Stimulated activated CD4-positive, alpha-beta T cell treated with anti-CD3 and anti-CD28 coated beads, Interleukin-1b, Interleukin-23, amount 100 ng/mL, for 4 hours (primary cell): ENCODE measurements at regions not wholly inside any gene's neighbourhood (a gene's known extent, or its start where the extent isn't known, plus 50 kb on each side); places are given as distances from the start of the nearest gene placed in this dataset.

Source experiments
- DNase-seq, 2 donors: peaks; one replicate each; pipeline ENCODE4 v3.0.0-alpha.2; 2020; ENCODE audit warnings: low read depth in 2 of 2

DNA sequence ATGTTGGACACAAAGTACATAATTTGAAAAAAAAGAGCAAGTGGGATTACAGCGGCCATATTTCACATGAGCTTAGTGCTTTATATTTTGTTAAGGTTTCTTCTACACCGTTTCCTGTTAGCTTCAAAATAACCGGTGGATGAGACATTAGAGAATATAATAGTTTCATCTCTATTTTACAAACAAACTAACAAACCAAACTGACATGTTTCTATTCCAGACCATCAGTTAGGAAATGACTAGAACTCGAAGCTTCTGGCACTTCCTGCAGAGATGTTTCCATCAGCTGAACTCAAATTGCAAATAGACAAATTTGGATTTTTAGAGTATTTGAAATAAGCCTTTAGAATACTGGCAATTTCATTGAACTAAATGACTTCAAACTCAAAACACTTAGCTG lies 86.5 kb downstream of the MTRR start:
- DNase-seq: no peak

DNA sequence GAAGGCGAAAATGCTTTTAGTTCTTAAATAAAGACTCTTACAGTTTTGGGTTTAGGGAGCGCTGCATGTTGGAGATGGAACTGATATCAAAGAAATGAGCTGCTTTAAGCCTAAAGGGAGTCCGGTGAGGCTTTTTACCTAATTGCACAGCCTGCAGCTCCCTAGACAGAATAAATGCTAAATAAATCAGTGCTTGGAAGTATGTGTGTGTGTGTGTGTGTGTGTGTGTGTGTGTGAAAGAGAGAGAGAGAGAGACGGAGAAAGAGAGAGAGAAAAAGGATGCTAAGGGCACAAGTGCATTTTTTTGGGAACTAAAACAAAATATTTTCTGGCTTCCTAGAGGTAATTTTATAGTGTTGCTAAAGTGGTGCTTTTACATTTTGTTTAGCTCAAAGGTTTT lies 88.4 kb downstream of the MTRR start:
- no peak for DNase-seq

DNA sequence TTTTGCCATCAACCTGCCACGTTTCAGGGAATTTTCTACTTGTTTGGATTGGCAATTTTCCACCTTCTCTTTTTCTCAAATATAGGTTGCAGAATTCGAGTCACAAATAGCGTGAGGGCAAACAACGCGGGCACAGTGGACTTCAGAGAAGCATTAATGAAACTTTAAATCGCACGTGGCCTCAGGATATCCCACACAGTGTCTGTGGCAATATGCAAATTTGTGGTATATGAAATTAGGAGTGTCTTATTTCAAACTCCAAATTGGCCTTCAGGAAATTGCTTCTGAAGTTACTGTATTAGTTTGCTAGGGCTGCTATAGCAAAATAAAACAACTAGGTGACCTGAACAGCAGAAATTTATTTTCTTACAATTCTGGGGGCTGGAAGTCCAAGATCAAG lies 91.2 kb downstream of the MTRR start:
- DNase-seq: no peak

DNA sequence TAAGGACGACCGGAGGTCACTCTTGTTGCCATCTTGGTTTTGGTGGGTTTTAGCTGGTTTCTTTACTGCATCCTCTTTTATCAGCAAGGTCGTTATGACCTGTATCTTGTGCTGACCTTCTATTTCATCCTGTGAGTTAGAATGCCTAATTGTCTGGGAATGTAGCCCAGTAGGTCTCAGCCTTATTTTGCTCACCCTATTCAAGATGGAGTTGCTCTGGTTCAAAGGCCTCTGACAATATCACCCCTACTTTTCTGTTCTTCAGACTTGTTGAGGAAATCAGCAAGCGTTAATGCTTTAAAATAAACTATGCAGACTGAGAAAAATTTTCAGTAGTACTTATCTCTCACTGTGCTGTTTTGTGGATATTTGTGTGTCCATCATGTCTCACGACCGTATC lies 92.6 kb downstream of the MTRR start:
- DNase-seq: no peak

DNA sequence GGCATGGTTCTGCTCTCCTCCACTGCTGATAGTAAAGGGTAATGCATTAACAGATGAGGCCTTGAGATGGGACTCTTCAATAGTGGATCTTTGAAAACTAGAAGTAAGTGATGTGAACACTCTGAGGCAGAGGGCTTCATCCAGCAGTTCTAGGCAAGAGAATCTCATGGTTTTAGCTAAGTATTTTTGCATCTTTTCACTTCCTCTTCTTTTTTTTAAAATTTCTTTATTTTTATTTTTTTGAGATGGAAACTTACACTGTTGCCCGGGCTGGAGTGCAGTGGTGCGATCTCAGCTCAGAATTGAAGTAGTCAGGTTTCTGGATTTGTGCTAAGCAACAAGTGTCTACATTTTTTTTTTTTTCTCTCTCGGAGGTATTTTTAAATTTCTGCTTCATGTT lies 101.9 kb downstream of the MTRR start:
- DNase-seq: no peak

DNA sequence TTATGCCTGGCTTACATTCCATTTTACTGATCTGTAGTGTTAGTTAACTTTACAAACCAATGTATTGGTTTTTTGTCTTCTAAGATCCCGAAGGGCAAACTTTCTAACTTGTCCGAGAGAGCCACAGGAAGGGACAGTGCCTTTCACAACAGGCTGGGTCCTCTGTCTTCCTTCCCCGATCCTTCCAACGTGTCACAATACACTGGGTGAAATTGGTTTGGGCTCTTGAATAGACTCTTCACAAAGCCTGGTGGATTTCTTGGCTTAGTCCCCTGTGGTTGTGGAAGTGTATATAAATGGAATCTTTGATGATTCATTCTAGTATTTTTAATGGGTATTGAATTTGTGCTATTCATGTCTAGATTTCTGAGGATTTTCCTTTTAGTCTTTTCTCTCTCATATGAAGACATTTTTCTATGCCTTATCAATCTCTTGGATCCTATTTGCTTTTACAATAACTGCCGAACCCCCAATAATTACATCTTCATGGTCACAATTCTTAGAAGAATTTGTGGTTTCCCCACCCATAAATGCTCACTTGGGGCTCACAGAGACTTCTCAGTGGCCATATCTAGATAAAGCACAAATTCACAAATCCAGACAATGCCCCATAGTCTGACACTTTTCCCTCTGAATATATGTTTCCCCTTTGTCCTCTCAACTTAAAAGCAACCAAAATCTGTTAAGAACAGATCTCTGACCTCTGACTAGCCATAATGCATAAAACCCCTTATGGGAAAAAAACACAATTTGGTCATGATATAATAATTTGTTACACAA lies 107.7 kb downstream of the MTRR start:
- no peak for DNase-seq

DNA sequence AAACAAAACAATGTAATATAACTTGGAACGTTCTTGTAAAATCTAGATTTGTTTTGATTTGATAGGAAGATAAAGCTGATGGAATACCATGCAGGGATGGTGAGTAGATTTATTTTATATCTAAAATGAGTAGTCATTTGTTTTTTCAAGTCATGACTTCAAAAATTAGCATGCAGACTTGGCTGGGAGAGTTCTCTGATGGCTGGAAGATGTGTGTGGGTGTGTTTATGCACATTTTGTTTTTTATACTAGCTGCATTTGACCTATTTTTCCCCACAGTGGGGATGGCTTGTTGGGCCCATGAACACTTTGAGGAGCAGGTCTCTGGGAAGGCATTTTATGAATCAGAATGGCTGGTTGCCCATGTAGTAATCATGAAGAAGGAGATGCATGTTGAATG lies 109.2 kb downstream of the MTRR start:
- DNase-seq: no peak

DNA sequence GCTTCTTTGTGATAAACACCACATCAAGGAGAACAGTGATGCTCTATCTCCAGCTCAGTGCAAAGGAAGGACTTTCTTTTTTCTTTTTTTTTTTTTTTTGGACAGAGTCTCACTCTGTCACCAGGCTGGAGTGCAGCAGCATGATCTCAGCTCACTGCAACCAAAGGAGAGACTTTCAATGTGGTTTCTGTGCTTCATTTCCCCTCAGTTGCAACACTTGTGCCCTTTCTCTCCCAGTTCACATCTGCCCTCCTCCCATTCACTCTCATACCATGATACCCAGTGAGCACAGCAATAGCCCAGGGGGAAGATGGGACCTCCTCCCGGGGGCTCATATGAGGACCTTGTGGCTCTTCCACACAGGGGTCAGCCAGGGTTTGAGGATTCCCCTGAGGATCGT lies 110.0 kb downstream of the MTRR start:
- DNase-seq: no peak

DNA sequence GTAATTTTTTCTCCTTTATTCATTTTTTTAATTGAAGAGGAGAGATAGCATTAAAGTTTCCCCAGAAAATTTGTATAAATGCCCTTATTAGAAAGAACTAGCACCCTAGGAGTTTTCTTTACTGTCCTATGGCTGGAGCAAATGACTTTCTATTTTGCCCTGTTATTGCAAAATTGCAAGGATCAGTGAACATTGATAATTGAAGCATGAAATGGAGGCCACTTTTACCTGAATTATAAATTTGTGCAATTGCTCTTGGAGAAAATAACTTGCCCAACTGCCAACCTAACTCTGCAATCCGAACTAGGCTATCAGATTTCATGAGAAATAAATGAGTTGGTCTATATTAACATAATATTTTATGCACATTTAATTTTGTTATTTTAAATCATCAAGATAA lies 111.9 kb downstream of the MTRR start:
- DNase-seq: no peak

DNA sequence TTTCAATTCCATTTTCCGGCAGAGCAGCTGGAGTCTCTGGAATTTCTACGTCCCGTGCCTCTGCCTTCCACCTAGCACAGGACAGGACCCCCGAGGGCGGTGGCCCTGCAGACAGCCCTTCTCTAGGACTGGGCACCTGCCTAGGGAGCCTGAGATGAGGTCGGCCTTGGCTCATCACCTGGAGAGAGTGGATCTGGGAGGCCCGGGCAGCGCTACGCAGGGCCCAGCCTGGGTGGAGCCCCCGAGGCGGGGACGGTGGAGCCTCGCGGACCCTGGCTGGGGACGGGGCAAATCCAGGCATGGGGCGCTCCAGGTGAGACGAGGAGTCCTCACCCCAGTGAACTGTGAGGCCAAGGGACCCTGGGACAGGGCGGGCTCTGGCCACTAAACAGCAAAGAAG lies 114.5 kb downstream of the MTRR start:
- DNase-seq: no peak

DNA sequence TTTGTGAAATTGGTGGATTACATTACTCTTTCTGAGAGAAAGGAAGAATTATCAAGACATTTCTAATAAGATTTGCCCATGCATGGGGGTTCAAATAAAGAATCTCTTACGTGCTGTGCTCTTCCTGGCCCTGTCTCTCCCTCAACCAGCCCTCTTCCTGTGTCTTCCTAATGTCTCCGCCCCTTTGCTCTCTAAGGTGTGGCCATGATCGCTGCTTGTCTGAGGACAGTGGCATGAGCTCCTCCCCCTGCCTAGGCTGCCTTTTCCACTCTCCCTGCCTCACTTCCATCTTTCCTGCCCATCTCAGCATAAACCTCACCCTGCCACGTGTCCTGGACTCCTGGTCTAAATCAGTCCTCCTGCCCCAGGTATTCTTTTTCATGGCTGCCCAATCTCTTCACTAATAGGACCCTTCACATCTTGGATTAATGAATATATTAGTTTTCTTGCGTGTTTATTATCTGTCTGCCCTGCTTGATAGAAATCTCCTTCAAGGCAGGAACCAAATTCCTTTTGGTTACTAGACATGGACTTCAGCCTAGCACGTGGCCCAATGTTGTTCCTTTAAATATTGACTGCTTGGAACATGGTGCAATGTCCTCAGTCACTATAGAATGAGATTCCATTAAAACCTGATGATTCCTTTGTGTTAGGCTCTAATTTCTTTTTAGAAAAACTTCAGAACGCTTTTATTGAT lies 122.3 kb downstream of the MTRR start:
- DNase-seq: no peak

DNA sequence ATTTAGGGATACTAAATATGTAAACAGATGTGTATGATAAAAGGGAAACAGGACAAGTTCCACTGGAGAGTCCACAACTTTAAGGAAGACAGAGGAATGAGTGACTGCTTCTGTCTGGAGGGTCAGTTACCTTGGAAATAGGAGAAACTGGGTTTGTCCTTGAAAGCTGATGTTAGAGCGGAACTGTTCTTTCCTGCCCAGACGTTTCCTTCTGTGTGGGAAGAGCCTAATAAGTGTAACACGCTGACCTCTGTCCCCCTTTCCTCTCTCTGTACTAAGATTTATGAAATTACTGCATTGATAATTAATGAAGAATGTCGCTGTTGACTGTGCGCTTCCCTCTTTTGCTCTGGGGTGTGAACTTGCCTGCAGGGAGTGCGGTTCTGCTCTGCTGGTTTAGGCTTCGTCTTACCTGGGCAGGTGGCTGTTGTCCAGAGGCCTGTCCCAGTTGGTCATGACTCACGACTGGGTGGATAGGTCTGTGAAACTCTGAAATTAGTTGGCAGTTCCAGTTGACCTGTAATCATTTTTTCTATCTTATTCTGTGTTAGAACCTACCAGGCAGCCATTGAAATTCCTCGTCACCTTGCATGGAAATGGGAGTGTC lies 126.8 kb downstream of the MTRR start:
- DNase-seq: no peak

DNA sequence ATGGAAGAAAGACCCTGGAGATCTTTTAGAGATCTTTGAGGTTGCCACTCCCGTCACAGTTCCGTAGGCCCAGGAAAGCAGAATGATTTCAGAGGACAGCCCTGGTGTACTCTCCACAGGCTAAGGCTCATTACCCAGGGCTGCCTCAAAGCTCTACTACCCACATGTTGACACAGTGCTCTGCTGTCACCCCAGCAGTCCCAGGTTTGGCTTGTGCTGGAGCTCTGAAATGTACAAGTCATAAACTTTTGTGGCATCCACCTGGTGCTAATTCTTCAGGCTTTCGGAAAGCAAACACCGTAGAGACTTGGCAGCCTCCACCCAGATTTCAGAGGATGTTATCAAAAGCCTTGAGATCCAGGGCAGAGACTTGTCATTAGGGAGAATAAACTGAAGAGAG lies 136.5 kb downstream of the MTRR start:
- DNase-seq: no peak

DNA sequence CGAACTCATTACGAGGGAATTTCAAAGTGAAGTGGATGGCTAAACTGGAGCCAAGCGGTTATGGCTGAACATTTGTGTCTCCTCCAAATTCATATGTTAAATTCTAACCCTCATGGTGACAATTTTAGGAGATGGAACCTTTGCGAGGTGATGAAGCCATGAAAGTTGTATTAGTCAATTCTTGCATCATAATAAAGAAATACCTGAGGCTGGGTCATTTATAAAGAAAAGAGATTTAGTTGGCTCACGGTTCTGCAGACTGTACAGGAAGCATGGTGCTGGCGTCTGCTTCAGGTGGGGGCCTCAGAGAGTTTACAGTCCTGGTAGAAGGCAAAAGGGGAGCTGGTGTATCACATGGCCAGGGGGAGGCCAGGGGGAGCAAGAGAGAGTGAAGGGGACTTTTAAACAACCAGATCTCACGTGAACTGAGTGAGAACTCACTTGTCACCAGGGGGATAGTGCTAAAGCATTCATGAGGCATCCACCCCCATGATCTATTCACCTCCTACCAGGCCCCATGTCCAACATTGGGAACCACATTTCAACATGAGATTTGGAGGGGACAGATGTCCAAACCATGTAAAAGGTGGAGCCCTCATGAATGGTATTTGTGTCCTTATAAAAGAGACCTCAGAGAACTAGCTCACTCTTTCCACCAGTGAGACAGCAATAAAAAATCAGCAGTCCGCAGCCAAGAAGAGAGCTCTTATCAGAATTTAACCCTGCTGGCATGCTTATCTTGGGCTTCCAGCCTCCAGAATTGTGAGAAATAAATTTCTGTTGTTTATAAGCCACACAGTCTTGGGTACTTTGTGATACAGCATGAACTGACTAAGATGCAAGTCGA lies 143.4 kb downstream of the MTRR start:
- no peak for DNase-seq

DNA sequence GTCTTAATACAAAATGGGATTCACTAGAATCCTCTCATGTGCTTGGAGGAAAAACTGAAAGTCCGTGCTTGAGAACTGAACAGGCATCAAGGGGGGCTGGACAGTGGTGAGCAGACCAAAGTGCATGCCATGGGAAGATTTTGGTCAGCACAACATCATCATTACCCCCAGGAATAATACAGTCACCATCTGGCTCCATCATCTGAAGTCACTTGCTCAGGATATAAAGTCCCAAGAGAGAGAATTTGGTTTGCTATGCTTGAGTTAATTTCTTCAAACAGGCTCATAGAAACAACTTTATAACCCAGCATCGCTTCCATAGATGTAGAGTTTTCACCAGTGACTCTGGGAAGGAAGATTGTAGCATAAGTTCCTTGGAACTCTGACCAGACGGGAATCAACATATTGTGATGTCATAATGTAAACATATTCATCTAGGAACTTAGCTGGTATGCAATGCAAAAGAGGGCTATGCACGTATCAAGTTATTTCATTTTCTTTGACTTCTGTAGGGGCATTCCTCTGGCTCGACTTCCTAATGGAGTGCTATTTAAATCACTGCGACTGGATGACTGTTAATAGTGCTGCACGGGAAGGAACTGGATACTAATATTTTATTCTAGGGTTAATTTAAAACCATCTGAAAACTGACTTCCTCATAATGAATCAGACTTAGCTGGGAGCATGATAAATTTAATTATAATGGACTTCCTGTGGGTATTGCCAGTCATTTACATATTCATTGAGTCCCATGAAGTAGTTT lies 145.2 kb downstream of the MTRR start:
- no peak for DNase-seq

DNA sequence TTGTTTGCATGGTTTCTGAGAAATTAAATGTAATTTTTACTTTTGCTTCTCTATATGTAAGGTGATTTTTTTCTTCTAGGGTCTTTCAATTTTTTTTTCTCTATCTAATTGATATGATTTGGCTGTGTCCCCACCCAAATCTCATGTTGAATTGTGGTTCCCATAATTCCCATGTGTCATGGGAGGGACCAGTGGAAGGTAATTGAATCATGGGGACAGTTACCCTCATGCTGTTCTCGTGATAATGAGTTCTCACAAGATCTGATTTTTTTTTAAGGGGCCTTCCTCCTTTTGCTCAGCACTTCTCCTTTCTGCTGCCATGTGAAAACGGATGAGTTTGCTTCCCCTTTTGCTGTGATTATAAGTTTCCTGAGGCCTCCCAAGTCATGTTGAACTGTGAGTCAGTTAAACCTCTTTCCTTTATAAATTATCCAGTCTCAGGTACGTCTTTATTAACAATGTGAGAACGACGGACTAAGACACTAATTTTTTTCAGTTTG lies 150.8 kb downstream of the MTRR start:
- DNase-seq: no peak

DNA sequence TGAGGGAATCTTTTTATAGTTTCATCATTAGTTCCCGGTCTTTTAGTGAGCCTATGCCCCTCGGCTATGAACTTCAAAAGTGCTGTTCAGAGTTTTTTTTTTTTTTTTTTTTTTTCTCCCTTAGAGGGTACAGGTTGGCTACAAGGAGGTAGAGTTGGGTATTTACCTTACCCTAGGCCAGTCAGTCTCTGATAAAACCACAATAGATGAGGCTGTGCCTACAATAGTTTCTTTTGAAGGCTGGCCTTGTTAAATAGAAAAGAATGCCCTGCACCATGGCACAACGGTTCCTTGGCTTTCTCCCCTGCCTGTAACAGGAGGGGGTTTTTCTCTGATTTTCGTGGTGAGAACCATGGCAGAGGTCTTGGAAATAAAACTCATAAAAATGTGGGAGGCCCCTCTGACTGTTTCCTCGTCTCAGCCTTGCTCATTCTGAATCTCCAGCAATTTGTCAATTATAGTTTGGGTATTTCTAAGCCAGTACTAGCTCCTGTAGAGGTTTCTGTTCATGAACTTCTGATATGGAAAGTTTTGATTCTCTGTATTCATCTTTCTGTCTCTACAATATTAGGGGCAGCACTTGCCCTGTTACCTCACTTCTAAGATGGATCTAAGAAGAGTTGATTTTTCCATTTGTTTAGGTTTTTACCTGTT lies 152.0 kb downstream of the MTRR start:
- no peak for DNase-seq

DNA sequence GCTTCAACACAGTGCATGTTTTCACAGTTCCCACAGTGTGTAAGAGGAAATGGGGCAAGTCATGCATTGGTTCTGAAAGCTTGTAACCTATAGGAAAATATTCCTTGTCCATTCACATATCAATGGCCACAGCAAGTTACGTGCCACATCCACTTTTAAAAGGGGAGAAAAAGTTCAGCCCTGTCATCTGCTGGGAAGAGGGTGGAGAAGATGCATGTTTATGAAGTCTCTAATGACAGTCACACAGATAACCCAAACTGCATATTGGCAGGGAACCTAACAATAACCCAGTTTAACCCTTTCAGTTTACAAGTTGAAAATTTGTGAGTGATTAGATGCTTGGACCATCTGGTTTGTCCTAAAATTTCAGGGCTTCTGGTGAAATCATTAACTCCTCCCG lies 159.3 kb downstream of the MTRR start:
- DNase-seq: no peak

DNA sequence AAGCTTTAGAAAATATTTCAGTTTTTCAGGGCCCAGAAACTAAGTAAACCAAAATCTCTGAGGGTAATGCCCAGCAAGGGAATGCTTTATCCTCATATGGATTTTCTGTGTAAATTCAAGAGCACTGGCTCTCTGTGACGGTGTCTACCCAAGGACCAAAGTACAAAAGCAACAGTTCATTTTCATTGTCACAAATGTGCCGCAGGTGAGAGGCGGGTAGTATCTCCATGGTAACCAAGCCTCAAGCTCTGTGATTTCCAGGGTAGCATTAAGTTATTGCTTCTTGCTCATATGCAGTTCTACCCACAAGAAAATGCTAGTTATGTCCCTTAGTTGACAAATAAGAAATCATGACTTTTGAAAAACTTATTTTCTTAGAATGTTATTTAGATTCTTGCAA lies 164.3 kb downstream of the MTRR start:
- DNase-seq: no peak

DNA sequence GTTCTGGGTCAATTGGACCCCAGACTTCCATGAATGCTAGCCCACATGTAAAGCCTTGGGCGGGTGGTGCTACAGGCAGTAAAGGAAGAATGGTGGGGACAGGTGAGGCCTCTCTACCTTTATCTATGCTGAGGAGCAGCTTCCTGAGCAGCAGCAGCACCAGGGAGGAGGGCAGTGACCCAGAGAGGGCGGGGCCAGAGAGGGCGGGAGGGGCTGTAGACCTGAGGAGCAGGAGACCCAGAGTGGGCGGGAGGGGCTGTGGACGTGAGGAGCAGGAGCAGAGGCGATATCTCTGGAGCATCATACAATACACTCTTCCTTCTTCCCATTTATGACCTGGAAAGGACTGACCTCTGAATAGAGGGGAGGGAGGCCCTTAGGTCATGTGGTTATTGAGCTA lies 165.9 kb downstream of the MTRR start:
- DNase-seq: no peak

DNA sequence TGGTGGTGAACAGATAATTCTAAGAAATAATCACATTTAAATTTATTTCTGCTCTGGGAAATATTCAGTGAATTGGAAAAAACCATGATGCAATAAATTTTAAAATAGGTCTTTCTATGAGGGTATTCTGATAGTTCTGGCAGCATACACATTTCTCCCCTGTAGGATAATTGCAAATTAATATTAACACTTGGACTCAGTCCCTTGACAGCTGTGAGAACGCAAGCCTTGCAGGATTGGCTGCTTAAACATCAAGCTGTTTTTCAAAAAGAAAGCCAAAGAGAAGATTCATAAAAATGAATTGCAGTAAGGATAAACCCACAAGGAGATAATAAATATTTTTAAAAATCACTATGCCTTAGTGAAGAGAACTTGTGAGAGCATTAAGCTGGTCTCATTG lies 180.0 kb downstream of the MTRR start:
- no peak for DNase-seq
